GM23248 (cell line): ENCODE measurements at regions not wholly inside any gene's neighbourhood (a gene's known extent, or its start where the extent isn't known, plus 50 kb on each side); places are given as distances from the start of the nearest gene placed in this dataset.

Experiments
- DNase-seq: peaks from one replicate; pipeline ENCODE4 v3.0.0-alpha.2; 2015
- H2AFZ ChIP-seq: fragments of 200-600 bp; sonication (generic); 2 replicates; pipeline ENCODE4 v1.6.1; 2016; ENCODE audit warnings: antibody characterized with exemption
- H3F3A ChIP-seq: fragments of 200-600 bp; sonication (generic); 2 replicates; pipeline ENCODE4 v1.6.1; 2016; ENCODE audit warnings: mild to moderate bottlenecking, antibody characterized with exemption, mixed run types; ENCODE audit not compliant: insufficient read depth
- H3K27ac ChIP-seq: fragments of 200-600 bp; sonication (generic); 2 replicates; pipeline ENCODE4 v1.5.1; 2016; ENCODE audit warnings: mild to moderate bottlenecking
- H3K27me3 ChIP-seq: fragments of 200-600 bp; sonication (generic); replicated peaks from 2 replicates; pipeline ENCODE4 v1.6.1; 2016; ENCODE audit warnings: mild to moderate bottlenecking; ENCODE audit not compliant: insufficient read depth
- H3K36me3 ChIP-seq: fragments of 200-600 bp; sonication (generic); 2 replicates; pipeline ENCODE4 v1.6.1; 2016; ENCODE audit warnings: low read depth, mild to moderate bottlenecking
- H3K4me1 ChIP-seq: fragments of 200-600 bp; sonication (generic); 2 replicates; pipeline ENCODE4 v1.6.1; 2016; ENCODE audit warnings: mild to moderate bottlenecking; ENCODE audit not compliant: insufficient read depth
- H3K4me2 ChIP-seq: fragments of 200-600 bp; sonication (generic); one replicate; pipeline ENCODE4 v1.6.1; 2016; ENCODE audit warnings: mild to moderate bottlenecking; ENCODE audit not compliant: unreplicated experiment
- H3K4me3 ChIP-seq: fragments of 200-600 bp; sonication (generic); 2 replicates; pipeline ENCODE4 v1.5.1; 2016; ENCODE audit warnings: mild to moderate bottlenecking
- H3K79me2 ChIP-seq: fragments of 200-600 bp; sonication (generic); 2 replicates; pipeline ENCODE4 v1.6.1; 2016; ENCODE audit warnings: mild to moderate bottlenecking; ENCODE audit not compliant: insufficient read depth
- H3K9ac ChIP-seq: fragments of 200-600 bp; sonication (generic); 2 replicates; pipeline ENCODE4 v1.6.1; 2016; ENCODE audit warnings: mild to moderate bottlenecking
- H3K9me2 ChIP-seq: fragments of 200-600 bp; sonication (generic); 2 replicates; pipeline ENCODE4 v1.6.1; 2016; ENCODE audit warnings: mixed run types, mild to moderate bottlenecking, moderate library complexity; ENCODE audit not compliant: insufficient read depth
- H3K9me3 ChIP-seq: fragments of 200-600 bp; sonication (generic); one replicate; pipeline ENCODE4 v1.6.1; 2017; ENCODE audit warnings: low read depth
- H4K20me1 ChIP-seq: fragments of 200-600 bp; sonication (generic); 2 replicates; pipeline ENCODE4 v1.6.0; 2016; ENCODE audit not compliant: insufficient read depth
- EZH2 ChIP-seq: fragments of 200-600 bp; sonication (generic); IDR thresholded peaks from 2 replicates; pipeline ENCODE4 v1.6.1; 2018; ENCODE audit warnings: antibody characterized with exemption, mild to moderate bottlenecking; ENCODE audit not compliant: insufficient read depth, poor library complexity, severe bottlenecking
- EZH2phosphoT487 ChIP-seq: fragments of 200-600 bp; sonication (generic); IDR thresholded peaks from 2 replicates; pipeline ENCODE4 v1.6.1; 2018; ENCODE audit warnings: antibody characterized with exemption, moderate library complexity, mild to moderate bottlenecking, low read depth; ENCODE audit not compliant: insufficient read depth
- WGBS, 2 experiments: methylation state at CpG; one replicate each; pipeline ENCODE4 v1.1.6; 2015 to 2017; ENCODE audit warnings: low lambda C conversion rate in 2 of 2, low coverage in 1 of 2; ENCODE audit errors: missing lambda C conversion rate in 2 of 2; 5-methylcytosine and 5-hydroxymethylcytosine counted together
- in situ Hi-C: fragments of 300-500 bp; cut with MboI; formaldehyde crosslinking; loops from 2 replicates; pipeline ENCODE4 v1.15.0; 2020

- in situ Hi-C loops = no loop called here
- TF ChIP-seq EZH2phosphoT487 = no peak
- no peak for TF ChIP-seq EZH2
- Histone ChIP-seq H3F3A (no peaks in the 10 kb centered on the region), H3K27ac (no peak overlapping the region), H3K4me2 (no peak overlapping the region), H4K20me1 (no peaks in the 10 kb centered on the region), H3K4me3 (no peak overlapping the region), H2AFZ (no peak overlapping the region), H3K27me3 (no peaks in the 10 kb centered on the region; the same call in 1 of the 2 replicates), H3K9ac (no peak overlapping the region), H3K36me3 (no peaks in the 10 kb centered on the region), H3K9me3 (no peaks in the 10 kb centered on the region), H3K79me2 (no peaks in the 10 kb centered on the region), H3K9me2 (no peaks in the 10 kb centered on the region), H3K4me1 (peaks cover 5% of the 10 kb centered on the region)
- 24 to 31% methylated on average over 7 of the region's 7 CpGs for WGBS, 2 experiments
- no peak for DNase-seq
Measured at GRCh38 chr16:48970216-48970615, 311.4 kb downstream of the CBLN1 start.

- WGBS, 2 experiments = 41 to 52% methylated on average over 4 of the region's 4 CpGs
- Histone ChIP-seq H3K9me2 (no peaks in the 10 kb centered on the region), H3K27me3 (no peaks in the 10 kb centered on the region), H3K4me2 (no peak overlapping the region), H2AFZ (no peak overlapping the region), H3K9me3 (no peaks in the 10 kb centered on the region), H3K36me3 (no peaks in the 10 kb centered on the region), H3K4me3 (no peak overlapping the region), H3K79me2 (no peaks in the 10 kb centered on the region), H3K4me1 (peaks cover 8% of the 10 kb centered on the region), H3F3A (no peaks in the 10 kb centered on the region), H3K9ac (no peak overlapping the region), H4K20me1 (no peaks in the 10 kb centered on the region), H3K27ac (no peak overlapping the region)
- in situ Hi-C loops = no loop called here
- TF ChIP-seq EZH2phosphoT487 (no peak), EZH2 (no peak)
- no peak for DNase-seq
Measured at GRCh38 chr16:48969611-48970010, 312.0 kb downstream of the CBLN1 start.

- H3F3A ChIP-seq = peaks cover 5% of the 10 kb centered on the region; the same call in 1 of the 2 replicates
- no peaks in the 10 kb centered on the region for H4K20me1 ChIP-seq
- no peak overlapping the region for H3K4me3 ChIP-seq
- no peak for TF ChIP-seq EZH2
- no peak for TF ChIP-seq EZH2phosphoT487
- no peaks in the 10 kb centered on the region for H3K36me3 ChIP-seq
- 26 to 35% methylated on average over 3 of the region's 3 CpGs for WGBS, 2 experiments
- H3K9me3 ChIP-seq = no peaks in the 10 kb centered on the region
- in situ Hi-C loops = no loop called here
- no peak overlapping the region for H3K27ac ChIP-seq
- no peak overlapping the region for H3K9ac ChIP-seq
- H3K27me3 ChIP-seq = no peaks in the 10 kb centered on the region
- no peaks in the 10 kb centered on the region for H3K9me2 ChIP-seq
- H3K4me1 ChIP-seq = peaks cover 20% of the 10 kb centered on the region
- no peak for DNase-seq
- H2AFZ ChIP-seq = no peak overlapping the region
- no peak overlapping the region for H3K4me2 ChIP-seq
- H3K79me2 ChIP-seq = no peaks in the 10 kb centered on the region
Measured at GRCh38 chr16:48965386-48965785, 316.3 kb downstream of the CBLN1 start.

GRCh38 chr16:48963901-48964615 lies 317.6 kb downstream of the CBLN1 start:
- peaks cover 20% of the 10 kb centered on the region for H3K4me1 ChIP-seq
- H3K9ac ChIP-seq = no peak overlapping the region
- no peaks in the 10 kb centered on the region for H3K9me2 ChIP-seq
- 26 to 30% methylated on average over 1 of the region's 1 CpG for WGBS, 2 experiments
- H3K36me3 ChIP-seq = no peaks in the 10 kb centered on the region
- in situ Hi-C loops = no loop called here
- H3F3A ChIP-seq = peaks cover 5% of the 10 kb centered on the region; the same call in 1 of the 2 replicates
- no peak for TF ChIP-seq EZH2phosphoT487
- no peak for TF ChIP-seq EZH2
- H3K9me3 ChIP-seq = no peaks in the 10 kb centered on the region
- H3K4me2 ChIP-seq = peak overlapping the region; percentile 27
- peak; percentile 69 for DNase-seq
- no peaks in the 10 kb centered on the region for H3K79me2 ChIP-seq
- H3K4me3 ChIP-seq = no peak overlapping the region
- no peak overlapping the region for H2AFZ ChIP-seq
- H3K27ac ChIP-seq = peak overlapping the region; percentile 32; the same call in 1 of the 2 replicates
- no peaks in the 10 kb centered on the region for H4K20me1 ChIP-seq
- H3K27me3 ChIP-seq = no peaks in the 10 kb centered on the region
